HCT116 (cell line): ENCODE measurements at regions not wholly inside any gene's neighbourhood (a gene's known extent, or its start where the extent isn't known, plus 50 kb on each side); places are given as distances from the start of the nearest gene placed in this dataset.

Experiments used
- CTCF ChIP-seq, 3 experiments: fragments of 200-600 bp in 1 of 3; sonication (generic) in 1 of 3; IDR thresholded peaks in 2 of 3; conservative IDR thresholded peaks in 1 of 3; 2 replicates each; pipeline ENCODE4 v1.5.1; 2012 to 2017; ENCODE audit warnings: low read depth in 2 of 3, low read length in 2 of 3, antibody characterized with exemption in 1 of 3, borderline replicate concordance in 1 of 3, control low read depth in 1 of 3, mild to moderate bottlenecking in 1 of 3, mixed read lengths in 1 of 3, mixed run types in 1 of 3, moderate library complexity in 1 of 3; ENCODE audit not compliant: insufficient read depth in 1 of 3
- ELF1 ChIP-seq: IDR thresholded peaks from 2 replicates; pipeline ENCODE4 v1.6.1; 2012; ENCODE audit warnings: low read depth, borderline replicate concordance
- EZH2 ChIP-seq: fragments of 200-600 bp; sonication (generic); IDR thresholded peaks from 2 replicates; pipeline ENCODE4 v1.6.1; 2017; ENCODE audit warnings: antibody characterized with exemption, mixed run types
- JUND ChIP-seq: IDR thresholded peaks from 2 replicates; pipeline ENCODE4 v1.6.1; 2012
- MAX ChIP-seq: IDR thresholded peaks from 2 replicates; pipeline ENCODE4 v1.6.1; 2012
- POLR2A ChIP-seq: IDR thresholded peaks from 2 replicates; pipeline ENCODE4 v1.7.0; 2011; ENCODE audit warnings: borderline replicate concordance; ENCODE audit not compliant: insufficient read depth, insufficient read length; ENCODE audit errors: extremely low read depth
- POLR2AphosphoS5 ChIP-seq: IDR thresholded peaks from 2 replicates; pipeline ENCODE4 v1.6.1; 2011; ENCODE audit warnings: mild to moderate bottlenecking, low read depth, low read length, moderate library complexity
- RAD21 ChIP-seq: IDR thresholded peaks from 2 replicates; pipeline ENCODE4 v1.6.1; 2012; ENCODE audit warnings: low read depth, mild to moderate bottlenecking
- SIN3A ChIP-seq: IDR thresholded peaks from 2 replicates; pipeline ENCODE4 v1.6.1; 2012; ENCODE audit warnings: low read depth
- SRF ChIP-seq: IDR thresholded peaks from 2 replicates; pipeline ENCODE4 v1.6.1; 2012; ENCODE audit warnings: low read depth
- ZNF274 ChIP-seq: fragments of 200-500 bp; sonication (Bioruptor generic); IDR thresholded peaks from 2 replicates; pipeline ENCODE4 v1.6.1; 2014; ENCODE audit warnings: mild to moderate bottlenecking, low read depth, low read length, inconsistent platforms

GRCh38 chr22:17315310-17315709, 54.0 kb upstream of the CECR2 start:
- TF ChIP-seq CTCF (IDR thresholded peaks at IDR 0.05 in 2 of 3, conservative IDR thresholded peaks at IDR 0.05 in 1 of 3; ENCODE audit: borderline replicate concordance in 1 of 3, insufficient read depth in 1 of 3, low read depth in 2 of 3, low read length in 2 of 3) = no peak
- TF ChIP-seq MAX = no peak
- no peak for TF ChIP-seq EZH2
- TF ChIP-seq SRF = no peak
- no peak for TF ChIP-seq POLR2AphosphoS5
- no peak for TF ChIP-seq ZNF274
- no peak for TF ChIP-seq SIN3A
- TF ChIP-seq RAD21 = no peak
- TF ChIP-seq POLR2A = no peak
- TF ChIP-seq JUND = no peak
- TF ChIP-seq ELF1 = no peak
